Peyer's patch (tissue), 4 donors: ENCODE measurements at regions not wholly inside any gene's neighbourhood (a gene's known extent, or its start where the extent isn't known, plus 50 kb on each side); places are given as distances from the start of the nearest gene placed in this dataset.

Experiments
- POLR2A ChIP-seq, 2 donors: fragments of 450-650 bp; IDR thresholded peaks; one replicate each; pipeline ENCODE4 v1.5.1; 2017; ENCODE audit warnings: antibody characterized with exemption in 2 of 2, mild to moderate bottlenecking in 2 of 2, moderate library complexity in 2 of 2
- TF ChIP-seq, protein P1 (sequence below), 6 experiments: fragments of 450-650 bp in 4 of 6; fragments of 200-600 bp in 2 of 6; sonication (generic) in 1 of 6; IDR thresholded peaks; one replicate each; pipeline ENCODE4 v1.5.1; 2017 to 2019; ENCODE audit warnings: antibody characterized with exemption in 6 of 6, mild to moderate bottlenecking in 3 of 6, moderate library complexity in 1 of 6

GRCh38 chr10:114720685-114721278 is 62.7 kb upstream of the ABLIM1 start:
- TF ChIP-seq, protein P1, sequence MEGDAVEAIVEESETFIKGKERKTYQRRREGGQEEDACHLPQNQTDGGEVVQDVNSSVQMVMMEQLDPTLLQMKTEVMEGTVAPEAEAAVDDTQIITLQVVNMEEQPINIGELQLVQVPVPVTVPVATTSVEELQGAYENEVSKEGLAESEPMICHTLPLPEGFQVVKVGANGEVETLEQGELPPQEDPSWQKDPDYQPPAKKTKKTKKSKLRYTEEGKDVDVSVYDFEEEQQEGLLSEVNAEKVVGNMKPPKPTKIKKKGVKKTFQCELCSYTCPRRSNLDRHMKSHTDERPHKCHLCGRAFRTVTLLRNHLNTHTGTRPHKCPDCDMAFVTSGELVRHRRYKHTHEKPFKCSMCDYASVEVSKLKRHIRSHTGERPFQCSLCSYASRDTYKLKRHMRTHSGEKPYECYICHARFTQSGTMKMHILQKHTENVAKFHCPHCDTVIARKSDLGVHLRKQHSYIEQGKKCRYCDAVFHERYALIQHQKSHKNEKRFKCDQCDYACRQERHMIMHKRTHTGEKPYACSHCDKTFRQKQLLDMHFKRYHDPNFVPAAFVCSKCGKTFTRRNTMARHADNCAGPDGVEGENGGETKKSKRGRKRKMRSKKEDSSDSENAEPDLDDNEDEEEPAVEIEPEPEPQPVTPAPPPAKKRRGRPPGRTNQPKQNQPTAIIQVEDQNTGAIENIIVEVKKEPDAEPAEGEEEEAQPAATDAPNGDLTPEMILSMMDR (IDR thresholded peaks at IDR 0.05) = no peak
- no peak for TF ChIP-seq POLR2A (IDR thresholded peaks at IDR 0.05)
